Hepatocyte (in vitro differentiated cells): ENCODE measurements at regions not wholly inside any gene's neighbourhood (a gene's known extent, or its start where the extent isn't known, plus 50 kb on each side); places are given as distances from the start of the nearest gene placed in this dataset.

Experiments
- CTCF ChIP-seq: fragments of 200-600 bp; sonication (generic); IDR thresholded peaks from 2 replicates; pipeline ENCODE4 v1.5.1; 2016; ENCODE audit warnings: antibody characterized with exemption, mild to moderate bottlenecking; ENCODE audit not compliant: poor library complexity
- EZH2 ChIP-seq: fragments of 200-600 bp; sonication (generic); IDR thresholded peaks from 2 replicates; pipeline ENCODE4 v1.6.1; 2016; ENCODE audit warnings: antibody characterized with exemption, mild to moderate bottlenecking, borderline replicate concordance

- TF ChIP-seq CTCF = no peak
- TF ChIP-seq EZH2 = no peak
Observed at GRCh38 chr3:25094932-25095685, 333.0 kb upstream of the RARB start.
